Right atrium auricular region (tissue), 2 donors: ENCODE measurements at regions not wholly inside any gene's neighbourhood (a gene's known extent, or its start where the extent isn't known, plus 50 kb on each side); places are given as distances from the start of the nearest gene placed in this dataset.

Experiments used
- DNase-seq: peaks from one replicate; pipeline ENCODE4 v3.0.0-alpha.2; 2019; ENCODE audit warnings: low spot score
- H3K27ac ChIP-seq, 2 donors: fragments of 200-600 bp; sonication (generic); 1 replicate in 1 of 2; 2 replicates in 1 of 2; pipeline ENCODE4 v1.5.1; 2016 to 2019
- H3K27me3 ChIP-seq, 2 donors: fragments of 200-600 bp; sonication (generic); one replicate each; pipeline versions ENCODE4 v1.5.1 to v1.6.0; 2017 to 2019
- H3K36me3 ChIP-seq: fragments of 200-600 bp; sonication (generic); one replicate; pipeline ENCODE4 v1.5.1; 2016
- H3K4me1 ChIP-seq, 2 donors: fragments of 200-600 bp; sonication (generic); one replicate each; pipeline versions ENCODE4 v1.5.1 to v1.6.0; 2017 to 2019
- H3K4me3 ChIP-seq, 2 donors: fragments of 200-600 bp; sonication (generic); 1 replicate in 1 of 2; 2 replicates in 1 of 2; pipeline ENCODE4 v1.5.1; 2017 to 2019; ENCODE audit warnings: mild to moderate bottlenecking in 1 of 2, moderate library complexity in 1 of 2
- H3K9me3 ChIP-seq, 2 donors: fragments of 200-600 bp; sonication (generic); one replicate each; pipeline ENCODE4 v1.5.1; 2019
- TF ChIP-seq, protein P1 (sequence below), 2 donors: fragments of 200-600 bp; sonication (generic); IDR thresholded peaks; one replicate each; pipeline ENCODE4 v1.5.1; 2019; ENCODE audit warnings: antibody characterized with exemption in 2 of 2

DNA sequence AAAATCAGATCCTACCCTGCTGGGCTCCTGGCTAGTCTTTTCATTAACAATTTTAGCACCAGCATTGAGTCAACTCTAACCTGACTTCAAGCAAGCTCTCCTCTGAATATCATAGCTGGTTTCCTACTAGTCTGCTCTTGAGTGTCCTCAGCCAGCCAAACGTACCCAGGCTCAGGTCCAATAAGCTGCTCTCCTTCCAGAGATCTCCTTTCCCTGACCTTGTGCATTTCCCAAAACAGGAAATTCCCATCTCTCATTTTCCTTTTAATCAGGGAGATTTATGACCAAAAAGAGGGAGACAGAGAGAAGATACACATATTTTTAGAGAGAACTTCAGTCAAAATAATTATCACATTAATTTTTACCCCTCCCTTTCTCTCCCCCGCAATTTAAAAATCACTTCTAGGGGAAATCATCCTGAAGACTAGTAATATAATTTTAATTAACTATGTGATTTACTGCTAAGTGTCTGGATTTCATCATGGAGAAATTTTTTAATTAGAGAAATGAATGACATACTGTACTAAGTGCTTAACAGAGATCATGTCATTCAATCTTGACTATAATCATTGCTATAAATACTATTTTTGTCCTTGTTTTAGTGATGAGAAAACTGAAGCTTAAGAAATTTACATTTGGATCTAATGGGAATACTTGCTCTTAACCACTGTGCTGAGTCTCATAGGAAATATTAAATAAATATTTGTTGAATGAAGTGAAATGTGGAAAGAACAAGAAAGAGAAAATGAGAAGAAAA, 421.7 kb upstream of the INTU start:
- TF ChIP-seq, protein P1, sequence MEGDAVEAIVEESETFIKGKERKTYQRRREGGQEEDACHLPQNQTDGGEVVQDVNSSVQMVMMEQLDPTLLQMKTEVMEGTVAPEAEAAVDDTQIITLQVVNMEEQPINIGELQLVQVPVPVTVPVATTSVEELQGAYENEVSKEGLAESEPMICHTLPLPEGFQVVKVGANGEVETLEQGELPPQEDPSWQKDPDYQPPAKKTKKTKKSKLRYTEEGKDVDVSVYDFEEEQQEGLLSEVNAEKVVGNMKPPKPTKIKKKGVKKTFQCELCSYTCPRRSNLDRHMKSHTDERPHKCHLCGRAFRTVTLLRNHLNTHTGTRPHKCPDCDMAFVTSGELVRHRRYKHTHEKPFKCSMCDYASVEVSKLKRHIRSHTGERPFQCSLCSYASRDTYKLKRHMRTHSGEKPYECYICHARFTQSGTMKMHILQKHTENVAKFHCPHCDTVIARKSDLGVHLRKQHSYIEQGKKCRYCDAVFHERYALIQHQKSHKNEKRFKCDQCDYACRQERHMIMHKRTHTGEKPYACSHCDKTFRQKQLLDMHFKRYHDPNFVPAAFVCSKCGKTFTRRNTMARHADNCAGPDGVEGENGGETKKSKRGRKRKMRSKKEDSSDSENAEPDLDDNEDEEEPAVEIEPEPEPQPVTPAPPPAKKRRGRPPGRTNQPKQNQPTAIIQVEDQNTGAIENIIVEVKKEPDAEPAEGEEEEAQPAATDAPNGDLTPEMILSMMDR (IDR thresholded peaks at IDR 0.05), result no peak
- Histone ChIP-seq H3K36me3 (no peaks in the 10 kb centered on the region), H3K27ac (peak overlapping the region in 1 of 2 donors; percentile 42), H3K4me3 (no peak overlapping the region), H3K27me3 (no peaks in the 10 kb centered on the region), H3K4me1 (peaks cover 0 to 3% of the 10 kb centered on the region in 2 donors), H3K9me3 (no peaks in the 10 kb centered on the region)
- no peak for DNase-seq

DNA sequence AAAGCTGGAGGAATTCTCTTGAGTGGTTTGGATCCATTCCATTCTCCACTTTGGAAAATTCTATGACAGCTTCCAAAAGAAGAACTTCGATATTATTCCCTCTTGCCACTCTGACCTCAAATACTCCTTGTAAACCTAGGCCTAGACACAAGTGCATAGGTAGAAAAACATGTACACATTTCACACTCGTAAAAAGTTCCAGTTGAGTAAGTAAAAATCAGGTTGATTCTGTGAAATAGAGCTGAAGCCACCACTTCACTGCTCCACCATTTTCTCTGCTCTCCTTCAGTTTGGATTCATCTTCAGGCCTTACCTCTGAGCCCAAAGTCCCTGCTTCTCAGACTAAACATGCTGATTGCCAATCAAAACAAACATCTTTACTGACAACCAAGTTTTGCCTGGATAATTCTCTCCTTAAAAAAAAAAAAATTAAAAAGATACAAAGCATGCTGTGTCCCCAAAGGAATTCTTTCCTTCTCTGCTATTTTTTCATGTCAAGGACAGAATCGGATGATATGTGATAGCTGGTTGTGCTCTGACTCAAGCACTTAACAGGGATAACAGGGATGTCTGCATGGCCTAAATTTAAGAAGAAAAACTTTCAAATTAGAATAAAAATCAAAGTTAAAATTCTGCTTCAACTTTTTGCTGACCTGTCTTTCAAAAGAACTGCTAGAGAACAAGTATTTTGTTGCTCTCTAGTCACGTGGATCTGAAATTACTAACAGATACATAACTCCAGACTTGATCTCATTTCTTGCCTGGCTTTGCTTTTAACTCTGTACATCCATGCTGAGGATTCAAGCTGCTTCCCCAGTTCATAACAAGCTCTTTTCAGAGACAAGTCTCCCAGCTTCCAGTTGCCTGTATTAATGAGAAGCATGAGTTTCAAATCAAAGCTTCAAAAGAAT, 420.9 kb upstream of the INTU start:
- Histone ChIP-seq H3K27me3 (no peaks in the 10 kb centered on the region), H3K36me3 (no peaks in the 10 kb centered on the region), H3K4me1 (peaks cover 0 to 3% of the 10 kb centered on the region in 2 donors), H3K9me3 (no peaks in the 10 kb centered on the region), H3K4me3 (no peak overlapping the region), H3K27ac (peak overlapping the region; percentile 42 to 52)
- no peak for DNase-seq
- TF ChIP-seq, protein P1 (IDR thresholded peaks at IDR 0.05), result no peak

DNA sequence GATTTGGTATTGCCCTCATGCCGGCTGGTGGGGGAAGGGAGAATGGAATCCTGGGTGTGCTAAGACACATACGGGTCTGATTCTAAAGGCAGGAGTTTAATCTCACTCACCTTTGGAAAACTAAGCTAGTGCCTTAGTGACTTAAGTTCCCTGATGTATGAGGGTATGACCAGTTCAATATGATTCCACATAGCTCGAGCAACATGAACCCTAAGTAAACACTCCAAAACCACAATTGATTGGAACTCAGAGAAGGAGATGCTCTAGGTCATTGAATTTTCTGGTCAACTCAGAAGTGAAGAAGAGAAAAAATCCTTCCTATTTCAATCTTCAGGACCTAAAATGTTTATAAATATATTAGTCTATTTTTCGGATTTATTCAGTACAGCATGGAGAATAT, 420.1 kb upstream of the INTU start:
- Histone ChIP-seq H3K4me3 (no peak overlapping the region), H3K27ac (peak overlapping the region; percentile 42 to 52), H3K27me3 (no peaks in the 10 kb centered on the region), H3K36me3 (no peaks in the 10 kb centered on the region), H3K9me3 (no peaks in the 10 kb centered on the region), H3K4me1 (peaks cover 0 to 3% of the 10 kb centered on the region in 2 donors)
- DNase-seq, result no peak
- TF ChIP-seq, protein P1 (IDR thresholded peaks at IDR 0.05), result no peak

DNA sequence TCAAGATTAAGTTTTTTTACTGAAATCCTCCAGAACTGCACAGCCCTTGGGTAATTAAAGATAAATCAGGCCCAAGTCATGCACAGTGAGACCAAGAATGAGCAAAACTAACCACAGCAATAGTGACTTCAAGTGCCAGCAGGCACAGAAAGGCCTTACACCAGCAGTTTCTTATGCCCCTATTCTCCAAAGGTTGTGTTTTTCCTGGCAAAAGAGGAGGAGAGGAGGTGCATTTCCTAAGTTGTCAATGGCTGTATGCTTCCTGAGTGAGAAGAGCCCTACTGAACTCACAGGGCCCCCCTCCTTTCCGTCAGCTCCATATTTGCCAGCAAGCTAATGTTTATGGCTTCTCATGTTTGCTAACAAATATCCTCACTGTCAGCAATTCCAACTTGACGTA, 418.7 kb upstream of the INTU start:
- Histone ChIP-seq H3K9me3 (no peaks in the 10 kb centered on the region), H3K4me3 (no peak overlapping the region), H3K27ac (no peak overlapping the region), H3K4me1 (peaks cover 0 to 3% of the 10 kb centered on the region in 2 donors), H3K27me3 (no peaks in the 10 kb centered on the region), H3K36me3 (no peaks in the 10 kb centered on the region)
- TF ChIP-seq, protein P1 (IDR thresholded peaks at IDR 0.05), result no peak
- DNase-seq, result no peak

DNA sequence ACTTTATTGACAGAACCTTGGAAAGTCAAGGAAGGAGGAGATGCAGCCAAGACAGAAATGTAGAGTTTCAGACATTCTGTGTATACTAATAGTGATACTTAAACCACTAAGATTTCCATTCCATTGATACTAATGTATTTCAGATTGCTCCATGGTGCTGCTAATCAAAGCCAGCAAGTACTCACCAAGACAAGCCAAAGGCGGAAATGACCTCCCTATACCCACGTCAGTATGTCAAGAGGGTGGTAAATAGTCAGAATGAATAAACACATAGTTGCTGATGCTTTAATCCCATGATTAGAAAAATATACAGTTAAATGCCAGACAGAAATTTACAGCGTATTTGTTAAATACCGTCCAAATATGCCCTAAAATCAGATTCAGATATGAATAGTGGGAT, 417.8 kb upstream of the INTU start:
- TF ChIP-seq, protein P1 (IDR thresholded peaks at IDR 0.05), result no peak
- Histone ChIP-seq H3K27ac (no peak overlapping the region), H3K4me3 (no peak overlapping the region), H3K27me3 (no peaks in the 10 kb centered on the region), H3K4me1 (peaks cover 0 to 3% of the 10 kb centered on the region in 2 donors), H3K36me3 (no peaks in the 10 kb centered on the region), H3K9me3 (no peaks in the 10 kb centered on the region)
- no peak for DNase-seq
